ENCODE measurements at regions not wholly inside any gene's neighbourhood (a gene's known extent, or its start where the extent isn't known, plus 50 kb on each side); places are given as distances from the start of the nearest gene placed in this dataset.

GRCh38 chr5:43903129-43903528, 300.1 kb downstream of the NNT start:
- in situ Hi-C loops (cut with MboI; ENCODE audit: low sequenced_read_pairs in 4 of 4): no loop called here
- TF ChIP-seq POLR2A (IDR thresholded peaks at IDR 0.05): no peak
- TF ChIP-seq CTCF (IDR thresholded peaks at IDR 0.05 in 4 of 5, conservative IDR thresholded peaks at IDR 0.05 in 1 of 5): no peak

GRCh38 chr5:43900974-43901373, 298.0 kb downstream of the NNT start:
- in situ Hi-C loops (cut with MboI; ENCODE audit: low sequenced_read_pairs in 4 of 4): no loop called here
- Histone ChIP-seq H3K9me3 (no peaks in the 10 kb centered on the region), H3K27ac (no peak overlapping the region), H3K4me1 (no peaks in the 10 kb centered on the region), H3K36me3 (no peaks in the 10 kb centered on the region), H3K4me3 (no peak overlapping the region), H3K27me3 (no peaks in the 10 kb centered on the region)
- DNase-seq (no peak), ATAC-seq (no peak)
- intact Hi-C loops (cut with DNase I; ENCODE audit: low total_unique reads): no loop called here
- TF ChIP-seq CTCF (IDR thresholded peaks at IDR 0.05 in 4 of 5, conservative IDR thresholded peaks at IDR 0.05 in 1 of 5) (no peak), POLR2A (IDR thresholded peaks at IDR 0.05) (no peak)

More at GRCh38 chr5:43903129-43903528, 300.1 kb downstream of the NNT start:
- Histone ChIP-seq H3K4me3 (no peak overlapping the region), H3K36me3 (no peaks in the 10 kb centered on the region), H3K4me1 (no peaks in the 10 kb centered on the region), H3K9me3 (no peaks in the 10 kb centered on the region), H3K27ac (no peak overlapping the region), H3K27me3 (no peaks in the 10 kb centered on the region)
- DNase-seq (no peak), ATAC-seq (no peak)
- intact Hi-C loops (cut with DNase I; ENCODE audit: low total_unique reads): no loop called here

GRCh38 chr5:43895876-43896275, 292.9 kb downstream of the NNT start:
- H3K27ac ChIP-seq: no peak overlapping the region
- no peaks in the 10 kb centered on the region for H3K27me3 ChIP-seq
- no peaks in the 10 kb centered on the region for H3K36me3 ChIP-seq
- no peak for TF ChIP-seq POLR2A (IDR thresholded peaks at IDR 0.05)
- no peak for TF ChIP-seq CTCF (IDR thresholded peaks at IDR 0.05 in 4 of 5, conservative IDR thresholded peaks at IDR 0.05 in 1 of 5)
- no peak overlapping the region for H3K4me3 ChIP-seq
- DNase-seq (no peak), ATAC-seq (no peak)
- H3K9me3 ChIP-seq: no peaks in the 10 kb centered on the region
- H3K4me1 ChIP-seq: no peaks in the 10 kb centered on the region
- in situ Hi-C loops (cut with MboI; ENCODE audit: low sequenced_read_pairs in 4 of 4): no loop called here
- intact Hi-C loops (cut with DNase I; ENCODE audit: low total_unique reads): no loop called here

GRCh38 chr5:43893951-43894684, 291.1 kb downstream of the NNT start:
- intact Hi-C loops (cut with DNase I; ENCODE audit: low total_unique reads): no loop called here
- DNase-seq: no peak
- Histone ChIP-seq H3K4me3 (no peak overlapping the region), H3K27ac (no peak overlapping the region), H3K9me3 (no peaks in the 10 kb centered on the region), H3K4me1 (no peaks in the 10 kb centered on the region), H3K27me3 (no peaks in the 10 kb centered on the region), H3K36me3 (no peaks in the 10 kb centered on the region)
- in situ Hi-C loops (cut with MboI; ENCODE audit: low sequenced_read_pairs in 4 of 4): no loop called here
- ATAC-seq: no peak
- no peak for TF ChIP-seq CTCF (IDR thresholded peaks at IDR 0.05 in 4 of 5, conservative IDR thresholded peaks at IDR 0.05 in 1 of 5)
- no peak for TF ChIP-seq POLR2A (IDR thresholded peaks at IDR 0.05)

- H3K27me3 ChIP-seq: no peaks in the 10 kb centered on the region
- DNase-seq (no peak), ATAC-seq (no peak)
- in situ Hi-C loops (cut with MboI; ENCODE audit: low sequenced_read_pairs in 4 of 4) (no loop called here), intact Hi-C loops (cut with DNase I; ENCODE audit: low total_unique reads) (no loop called here)
- no peak overlapping the region for H3K27ac ChIP-seq
- no peaks in the 10 kb centered on the region for H3K9me3 ChIP-seq
- no peaks in the 10 kb centered on the region for H3K36me3 ChIP-seq
- no peaks in the 10 kb centered on the region for H3K4me1 ChIP-seq
- no peak overlapping the region for H3K4me3 ChIP-seq
- TF ChIP-seq POLR2A (IDR thresholded peaks at IDR 0.05) (no peak), CTCF (IDR thresholded peaks at IDR 0.05 in 4 of 5, conservative IDR thresholded peaks at IDR 0.05 in 1 of 5) (no peak)
These were observed 288.1 kb downstream of the NNT start for GRCh38 chr5:43891112-43891511.

Measured in gastrocnemius medialis (tissue), 4 donors.